ENCODE measurements at regions not wholly inside any gene's neighbourhood (a gene's known extent, or its start where the extent isn't known, plus 50 kb on each side); places are given as distances from the start of the nearest gene placed in this dataset.
"Not testable (repeated sequence)": the region's sequence is repeated elsewhere in the genome, so short reads cannot be mapped to it uniquely, and the experiment has no call there.

- Mint-ChIP-seq H3K9me3 (no peaks in the 10 kb centered on the region), H3K36me3 (ENCODE audit: low read depth) (no peaks in the 10 kb centered on the region), H3K27ac (no peak overlapping the region), H3K4me3 (no peak overlapping the region), H3K4me1 (ENCODE audit: low read depth) (no peaks in the 10 kb centered on the region), H3K27me3 (no peaks in the 10 kb centered on the region)
Measured at GRCh38 chr14:40252817-40253447, 820.7 kb upstream of the FBXO33 start.

- H3K27ac Mint-ChIP-seq = no peak overlapping the region
- H3K4me1 Mint-ChIP-seq (ENCODE audit: low read depth) = no peaks in the 10 kb centered on the region
- H3K36me3 Mint-ChIP-seq (ENCODE audit: low read depth) = no peaks in the 10 kb centered on the region
- no peak overlapping the region for H3K4me3 Mint-ChIP-seq
- no peaks in the 10 kb centered on the region for H3K27me3 Mint-ChIP-seq
- no peaks in the 10 kb centered on the region for H3K9me3 Mint-ChIP-seq
Measured at GRCh38 chr14:40248671-40249070, 816.4 kb upstream of the FBXO33 start.

- Mint-ChIP-seq H3K4me3 (no peak overlapping the region), H3K9me3 (peaks cover 5% of the 10 kb centered on the region), H3K36me3 (ENCODE audit: low read depth) (no peaks in the 10 kb centered on the region), H3K27me3 (no peaks in the 10 kb centered on the region), H3K27ac (no peak overlapping the region), H3K4me1 (ENCODE audit: low read depth) (no peaks in the 10 kb centered on the region)
Measured at GRCh38 chr14:40240245-40240859, 808.1 kb upstream of the FBXO33 start.

GRCh38 chr14:40232302-40232701 is 800.1 kb upstream of the FBXO33 start:
- Mint-ChIP-seq H3K36me3 (ENCODE audit: low read depth) (no peaks in the 10 kb centered on the region), H3K4me1 (ENCODE audit: low read depth) (no peaks in the 10 kb centered on the region), H3K27ac (no peak overlapping the region), H3K4me3 (no peak overlapping the region), H3K9me3 (peaks cover 18% of the 10 kb centered on the region), H3K27me3 (no peaks in the 10 kb centered on the region)

- H3K9me3 Mint-ChIP-seq = peaks cover 20% of the 10 kb centered on the region
- H3K27ac Mint-ChIP-seq = no peak overlapping the region
- H3K4me1 Mint-ChIP-seq (ENCODE audit: low read depth) = no peaks in the 10 kb centered on the region
- no peak overlapping the region for H3K4me3 Mint-ChIP-seq
- H3K27me3 Mint-ChIP-seq = no peaks in the 10 kb centered on the region
- no peaks in the 10 kb centered on the region for H3K36me3 Mint-ChIP-seq (ENCODE audit: low read depth)
Measured at GRCh38 chr14:40229676-40230075, 797.4 kb upstream of the FBXO33 start.

- no peaks in the 10 kb centered on the region for H3K27me3 Mint-ChIP-seq
- H3K9me3 Mint-ChIP-seq = peaks cover 13% of the 10 kb centered on the region
- H3K4me3 Mint-ChIP-seq = no peak overlapping the region
- H3K27ac Mint-ChIP-seq = no peak overlapping the region
- H3K4me1 Mint-ChIP-seq (ENCODE audit: low read depth) = peaks cover 4% of the 10 kb centered on the region
- no peaks in the 10 kb centered on the region for H3K36me3 Mint-ChIP-seq (ENCODE audit: low read depth)
Measured at GRCh38 chr14:40222996-40223395, 790.8 kb upstream of the FBXO33 start.

GRCh38 chr14:40221428-40221827 is 789.2 kb upstream of the FBXO33 start:
- peaks cover 4% of the 10 kb centered on the region for H3K4me1 Mint-ChIP-seq (ENCODE audit: low read depth)
- H3K27me3 Mint-ChIP-seq = no peaks in the 10 kb centered on the region
- no peaks in the 10 kb centered on the region for H3K36me3 Mint-ChIP-seq (ENCODE audit: low read depth)
- H3K9me3 Mint-ChIP-seq = peaks cover under 1% of the 10 kb centered on the region
- H3K27ac Mint-ChIP-seq = no peak overlapping the region
- no peak overlapping the region for H3K4me3 Mint-ChIP-seq

- Mint-ChIP-seq H3K27ac (no peak overlapping the region), H3K36me3 (ENCODE audit: low read depth) (no peaks in the 10 kb centered on the region), H3K4me1 (ENCODE audit: low read depth) (peaks cover 4% of the 10 kb centered on the region), H3K9me3 (peaks cover 3% of the 10 kb centered on the region), H3K4me3 (no peak overlapping the region), H3K27me3 (no peaks in the 10 kb centered on the region)
Measured at GRCh38 chr14:40219032-40219431, 786.8 kb upstream of the FBXO33 start.

GRCh38 chr14:40218282-40218941 is 786.2 kb upstream of the FBXO33 start:
- Mint-ChIP-seq H3K4me3 (no peak overlapping the region), H3K27ac (no peak overlapping the region), H3K4me1 (ENCODE audit: low read depth) (peaks cover 4% of the 10 kb centered on the region), H3K9me3 (peaks cover 3% of the 10 kb centered on the region), H3K27me3 (no peaks in the 10 kb centered on the region), H3K36me3 (ENCODE audit: low read depth) (no peaks in the 10 kb centered on the region)

GRCh38 chr14:40216976-40217375 is 784.7 kb upstream of the FBXO33 start:
- H3K27ac Mint-ChIP-seq = no peak overlapping the region
- H3K4me1 Mint-ChIP-seq (ENCODE audit: low read depth) = peaks cover 4% of the 10 kb centered on the region
- H3K27me3 Mint-ChIP-seq = no peaks in the 10 kb centered on the region
- no peaks in the 10 kb centered on the region for H3K36me3 Mint-ChIP-seq (ENCODE audit: low read depth)
- peaks cover 3% of the 10 kb centered on the region for H3K9me3 Mint-ChIP-seq
- no peak overlapping the region for H3K4me3 Mint-ChIP-seq

- H3K4me3 Mint-ChIP-seq; H3K36me3 Mint-ChIP-seq (ENCODE audit: low read depth); H3K27ac Mint-ChIP-seq; H3K4me1 Mint-ChIP-seq (ENCODE audit: low read depth); H3K27me3 Mint-ChIP-seq; H3K9me3 Mint-ChIP-seq: not testable (repeated sequence)
Measured at GRCh38 chr14:40216408-40216807, 784.2 kb upstream of the FBXO33 start.

- peaks cover 10% of the 10 kb centered on the region for H3K9me3 Mint-ChIP-seq
- H3K4me3 Mint-ChIP-seq = no peak overlapping the region
- H3K27me3 Mint-ChIP-seq = no peaks in the 10 kb centered on the region
- H3K36me3 Mint-ChIP-seq (ENCODE audit: low read depth) = no peaks in the 10 kb centered on the region
- H3K27ac Mint-ChIP-seq = no peak overlapping the region
- H3K4me1 Mint-ChIP-seq (ENCODE audit: low read depth) = peaks cover 4% of the 10 kb centered on the region
Measured at GRCh38 chr14:40213701-40214100, 781.5 kb upstream of the FBXO33 start.

- H3K27me3 Mint-ChIP-seq = no peaks in the 10 kb centered on the region
- H3K4me3 Mint-ChIP-seq = no peak overlapping the region
- H3K9me3 Mint-ChIP-seq = peaks cover 10% of the 10 kb centered on the region
- H3K36me3 Mint-ChIP-seq (ENCODE audit: low read depth) = no peaks in the 10 kb centered on the region
- H3K4me1 Mint-ChIP-seq (ENCODE audit: low read depth) = no peaks in the 10 kb centered on the region
- H3K27ac Mint-ChIP-seq = no peak overlapping the region
Measured at GRCh38 chr14:40204441-40205175, 772.4 kb upstream of the FBXO33 start.

- Mint-ChIP-seq H3K27ac (no peak overlapping the region), H3K4me3 (no peak overlapping the region), H3K27me3 (no peaks in the 10 kb centered on the region), H3K4me1 (ENCODE audit: low read depth) (no peaks in the 10 kb centered on the region), H3K9me3 (no peaks in the 10 kb centered on the region), H3K36me3 (ENCODE audit: low read depth) (no peaks in the 10 kb centered on the region)
Measured at GRCh38 chr14:40199101-40199500, 766.9 kb upstream of the FBXO33 start.

- Mint-ChIP-seq H3K4me1 (ENCODE audit: low read depth) (no peaks in the 10 kb centered on the region), H3K4me3 (no peak overlapping the region), H3K36me3 (ENCODE audit: low read depth) (no peaks in the 10 kb centered on the region), H3K27ac (no peak overlapping the region), H3K9me3 (no peaks in the 10 kb centered on the region), H3K27me3 (no peaks in the 10 kb centered on the region)
Measured at GRCh38 chr14:40197344-40197743, 765.1 kb upstream of the FBXO33 start.
